ENCODE measurements at regions not wholly inside any gene's neighbourhood (a gene's known extent, or its start where the extent isn't known, plus 50 kb on each side); places are given as distances from the start of the nearest gene placed in this dataset.

DNA sequence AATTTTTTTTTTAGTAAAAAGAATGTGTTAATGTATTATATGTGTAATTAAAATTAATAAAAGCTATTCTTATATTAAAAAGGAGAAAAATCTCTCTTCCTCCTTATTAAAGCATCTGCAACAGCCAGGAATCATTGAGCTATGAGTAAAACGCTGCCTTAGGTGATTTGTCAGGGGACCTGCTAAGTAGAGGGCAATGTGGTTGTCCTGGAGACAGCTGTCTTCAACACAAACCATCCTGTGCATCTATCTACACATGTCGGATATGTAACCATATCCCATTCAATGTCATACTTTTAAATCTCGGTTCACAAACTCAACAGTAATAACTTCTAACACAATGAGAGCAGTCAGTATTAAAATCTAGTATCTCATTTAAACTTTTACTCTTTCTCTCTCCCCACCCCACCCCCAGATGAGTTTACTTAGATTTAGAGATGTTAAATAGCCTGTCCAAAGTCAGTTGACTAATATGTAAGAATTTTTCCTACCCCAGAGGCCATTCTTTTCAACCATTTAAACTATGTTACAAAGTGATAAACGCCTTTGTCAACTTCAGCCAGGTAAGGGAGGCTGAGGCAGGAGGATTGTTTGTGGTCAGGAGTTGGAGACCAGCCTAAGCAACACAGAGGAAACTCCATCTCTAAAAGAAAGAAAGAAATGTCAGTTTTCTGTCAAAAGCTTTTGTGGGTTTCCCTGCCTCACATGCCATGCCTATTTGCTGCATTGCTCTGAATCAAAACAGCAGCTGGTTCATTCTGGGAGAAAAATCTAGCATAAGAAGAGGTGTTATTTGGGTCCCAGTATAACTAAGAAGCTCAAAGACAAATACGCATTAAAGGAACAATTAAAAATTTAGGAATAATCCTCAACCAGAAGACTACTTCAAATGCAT is 413.7 kb upstream of the CCDC196 start:
- intact Hi-C loops (cut with micrococcal nuclease): loop anchor here (5.0 kb wide), 1 partner anchor 910 kb away; no protein-coding TSS in a partner anchor
- BruUV-seq (replicated peaks): no TSS peak
- dilution Hi-C loops (cut with HindIII; ENCODE audit: low sequenced_read_pairs, unreplicated experiment): no loop called here

More for the DNA sequence above, 413.7 kb upstream of the CCDC196 start:
- Histone ChIP-seq H3K23ac (ENCODE audit: low read depth, low read length) (no peak overlapping the region), H3K9me1 (ENCODE audit: insufficient read depth, low read length) (no peaks in the 10 kb centered on the region), H3K9me3 (ENCODE audit: control insufficient read depth, insufficient read depth, low read length) (0 out of 2 replicates have a peak, but pooled peaks cover under 1% of the 10 kb centered on the region), H2AFZ (replicated peaks; ENCODE audit: low read length, poor library complexity) (no peak overlapping the region), H3K27me3 (ENCODE audit: control insufficient read depth, insufficient read depth, low read length) (no peaks in the 10 kb centered on the region), H4K91ac (ENCODE audit: insufficient read depth, low read depth, low read length) (no peak overlapping the region), H3K36me3 (ENCODE audit: control insufficient read depth, insufficient read depth, low read length) (no peaks in the 10 kb centered on the region), H2AK5ac (ENCODE audit: low read depth, low read length) (no peak overlapping the region), H2BK5ac (ENCODE audit: low read depth, low read length, poor library complexity, severe bottlenecking) (no peak overlapping the region), H4K5ac (ENCODE audit: low read depth, low read length) (no peak overlapping the region), H2BK20ac (ENCODE audit: low read depth, low read length) (no peak overlapping the region), H3K27ac (ENCODE audit: insufficient read depth, low read length) (no peak overlapping the region), H3K9ac (ENCODE audit: low read depth, low read length) (no peak overlapping the region), H2BK120ac (ENCODE audit: low read depth, low read length) (no peak overlapping the region), H3K4me1 (ENCODE audit: control insufficient read depth, insufficient read depth, low read length) (no peaks in the 10 kb centered on the region), H3K18ac (ENCODE audit: low read depth, low read length) (no peak overlapping the region), H3K56ac (ENCODE audit: extremely low read depth, insufficient read depth, low read length) (no peak overlapping the region), H3K4me3 (ENCODE audit: insufficient read depth, low read depth, low read length) (no peak overlapping the region), H3K14ac (replicated peaks; ENCODE audit: low read depth, low read length) (no peak overlapping the region), H3K4me2 (ENCODE audit: low read depth, low read length) (no peak overlapping the region), H2AK9ac (replicated peaks; ENCODE audit: low read depth, low read length, poor library complexity) (no peak overlapping the region), H4K20me1 (ENCODE audit: insufficient read depth, low read length) (no peaks in the 10 kb centered on the region), H2BK15ac (ENCODE audit: low read depth, low read length) (no peak overlapping the region), H4K8ac (ENCODE audit: low read depth in 2 of 2, low read length in 2 of 2) (no peak overlapping the region), H3K79me1 (ENCODE audit: low read depth in 1 of 2, low read length in 2 of 2) (no peaks in the 10 kb centered on the region), H3K4ac (ENCODE audit: low read depth, low read length) (no peak overlapping the region)
- no CpG with 5 or more reads among the region's 5 CpGs for WGBS, 2 experiments (ENCODE audit: extremely low coverage in 2 of 2, insufficient read length in 1 of 2)
- TF ChIP-seq NFE2L2 (IDR thresholded peaks at IDR 0.05; ENCODE audit: low read depth, low read length) (no peak), POLR2A (IDR thresholded peaks at IDR 0.05; ENCODE audit: low read depth, low read length) (no peak), MAFK (IDR thresholded peaks at IDR 0.05; ENCODE audit: low read depth, low read length) (no peak), CEBPB (IDR thresholded peaks at IDR 0.05; ENCODE audit: low read depth, low read length) (no peak)
- TF ChIP-seq, protein P1, sequence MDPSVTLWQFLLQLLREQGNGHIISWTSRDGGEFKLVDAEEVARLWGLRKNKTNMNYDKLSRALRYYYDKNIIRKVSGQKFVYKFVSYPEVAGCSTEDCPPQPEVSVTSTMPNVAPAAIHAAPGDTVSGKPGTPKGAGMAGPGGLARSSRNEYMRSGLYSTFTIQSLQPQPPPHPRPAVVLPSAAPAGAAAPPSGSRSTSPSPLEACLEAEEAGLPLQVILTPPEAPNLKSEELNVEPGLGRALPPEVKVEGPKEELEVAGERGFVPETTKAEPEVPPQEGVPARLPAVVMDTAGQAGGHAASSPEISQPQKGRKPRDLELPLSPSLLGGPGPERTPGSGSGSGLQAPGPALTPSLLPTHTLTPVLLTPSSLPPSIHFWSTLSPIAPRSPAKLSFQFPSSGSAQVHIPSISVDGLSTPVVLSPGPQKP (IDR thresholded peaks at IDR 0.05; ENCODE audit: borderline replicate concordance, low read depth, low read length): no peak
- no peak for ATAC-seq (ENCODE audit: low read depth)
- ChIA-PET CTCF (no interaction called here), POLR2A (ENCODE audit: unreplicated experiment) (no interaction called here)
- DNase-seq: no peak
- in situ Hi-C loops (cut with MboI; ENCODE audit: low sequenced_read_pairs): loop anchor here (25.0 kb wide), 1 partner anchor 910 kb away; no protein-coding TSS in a partner anchor
